ENCODE measurements at regions not wholly inside any gene's neighbourhood (a gene's known extent, or its start where the extent isn't known, plus 50 kb on each side); places are given as distances from the start of the nearest gene placed in this dataset.

DNA sequence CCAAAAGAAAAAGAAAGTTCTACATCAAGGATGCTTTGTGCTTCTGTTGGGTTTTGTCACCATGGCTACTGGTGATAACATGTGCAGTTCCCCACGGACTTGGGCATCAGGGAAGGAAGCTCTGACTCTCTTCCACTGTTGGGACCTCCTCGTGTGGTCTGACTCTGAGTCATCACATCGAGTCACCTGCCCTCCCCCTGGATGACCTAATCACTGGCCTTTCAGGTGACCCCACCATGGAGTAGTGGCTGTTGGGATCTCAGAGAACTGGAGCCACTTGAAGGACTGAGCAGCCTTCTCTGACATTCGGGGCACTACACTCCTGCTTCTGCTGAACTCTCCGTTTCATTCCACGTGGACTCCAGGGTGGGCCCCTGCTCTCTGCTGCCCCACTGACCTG, 60.8 kb upstream of the DOCK1 start:
- no peak for DNase-seq (ENCODE audit: low spot score in 2 of 2)
- no peak overlapping the region for H3K27ac ChIP-seq
- H3K27me3 ChIP-seq: no peaks in the 10 kb centered on the region
- no peak for TF ChIP-seq CTCF (IDR thresholded peaks at IDR 0.05)
- TF ChIP-seq POLR2A (IDR thresholded peaks at IDR 0.05): no peak
- TF ChIP-seq POLR2AphosphoS5 (IDR thresholded peaks at IDR 0.05): no peak
- no peaks in the 10 kb centered on the region for H3K4me1 ChIP-seq
- H3K36me3 ChIP-seq: no peaks in the 10 kb centered on the region
- H3K4me3 ChIP-seq: no peak overlapping the region
- intact Hi-C loops (cut with DNase I; ENCODE audit: low total_unique reads): no loop called here
- no peaks in the 10 kb centered on the region for H3K9me3 ChIP-seq

DNA sequence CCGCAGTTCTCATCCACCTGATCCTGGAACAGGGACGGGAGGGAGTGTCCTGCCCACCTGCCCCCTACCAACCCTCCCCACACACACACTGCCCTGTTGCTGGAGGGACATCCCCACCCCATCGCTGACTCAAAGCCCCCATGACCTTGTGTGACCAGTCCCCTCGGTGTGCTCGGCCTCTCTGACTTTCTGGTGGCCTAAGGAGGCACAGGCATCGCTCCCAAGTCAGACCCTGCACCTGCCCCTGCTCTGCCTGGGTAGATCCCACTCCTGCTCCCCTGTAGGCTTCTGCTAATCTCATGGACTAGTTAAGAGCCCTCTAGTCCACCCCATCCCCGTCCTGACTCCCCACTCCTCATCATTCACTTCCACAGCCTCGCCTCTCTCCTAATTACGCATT, 58.8 kb upstream of the DOCK1 start:
- TF ChIP-seq POLR2AphosphoS5 (IDR thresholded peaks at IDR 0.05): no peak
- TF ChIP-seq POLR2A (IDR thresholded peaks at IDR 0.05): no peak
- no peak for TF ChIP-seq CTCF (IDR thresholded peaks at IDR 0.05)
- DNase-seq (ENCODE audit: low spot score in 2 of 2): no peak
- Histone ChIP-seq H3K9me3 (no peaks in the 10 kb centered on the region), H3K27ac (no peak overlapping the region), H3K27me3 (no peaks in the 10 kb centered on the region), H3K4me1 (no peaks in the 10 kb centered on the region), H3K36me3 (no peaks in the 10 kb centered on the region), H3K4me3 (no peak overlapping the region)
- intact Hi-C loops (cut with DNase I; ENCODE audit: low total_unique reads): no loop called here

- Histone ChIP-seq H3K27ac (no peak overlapping the region), H3K4me1 (no peaks in the 10 kb centered on the region), H3K9me3 (no peaks in the 10 kb centered on the region), H3K4me3 (no peak overlapping the region), H3K27me3 (no peaks in the 10 kb centered on the region), H3K36me3 (no peaks in the 10 kb centered on the region)
- intact Hi-C loops (cut with DNase I; ENCODE audit: low total_unique reads): no loop called here
- no peak for DNase-seq (ENCODE audit: low spot score in 2 of 2)
- no peak for TF ChIP-seq POLR2AphosphoS5 (IDR thresholded peaks at IDR 0.05)
- TF ChIP-seq CTCF (IDR thresholded peaks at IDR 0.05): no peak
- TF ChIP-seq POLR2A (IDR thresholded peaks at IDR 0.05): no peak
Observed at GRCh38 chr10:126846959-126847358, 58.3 kb upstream of the DOCK1 start.

- no peak for DNase-seq (ENCODE audit: low spot score in 2 of 2)
- intact Hi-C loops (cut with DNase I; ENCODE audit: low total_unique reads): no loop called here
- H3K27ac ChIP-seq: no peak overlapping the region
- H3K4me3 ChIP-seq: no peak overlapping the region
- no peaks in the 10 kb centered on the region for H3K4me1 ChIP-seq
- TF ChIP-seq CTCF (IDR thresholded peaks at IDR 0.05): no peak
- TF ChIP-seq POLR2AphosphoS5 (IDR thresholded peaks at IDR 0.05): no peak
- no peak for TF ChIP-seq POLR2A (IDR thresholded peaks at IDR 0.05)
- no peaks in the 10 kb centered on the region for H3K9me3 ChIP-seq
- no peaks in the 10 kb centered on the region for H3K27me3 ChIP-seq
- no peaks in the 10 kb centered on the region for H3K36me3 ChIP-seq
Observed at GRCh38 chr10:126847666-126848065, 57.6 kb upstream of the DOCK1 start.

DNA sequence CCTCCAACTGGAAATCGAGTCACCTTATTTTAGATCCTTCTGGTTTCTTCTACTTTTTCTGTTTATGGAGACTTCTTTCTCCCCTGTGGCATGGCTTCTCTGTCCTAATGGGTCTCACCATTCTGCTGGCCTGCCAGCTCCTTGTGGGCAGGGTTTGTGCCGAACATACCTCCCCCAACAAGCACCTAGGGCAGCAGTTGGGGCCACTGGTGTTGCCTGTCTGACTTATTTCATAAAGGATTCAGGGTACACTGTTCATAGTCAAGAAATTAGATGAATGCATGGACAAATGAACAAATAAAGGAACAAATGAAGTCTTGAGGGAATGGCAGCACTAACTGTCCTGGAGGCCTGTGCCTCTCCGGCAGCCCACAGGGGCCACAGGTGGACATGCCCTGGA, 55.6 kb upstream of the DOCK1 start:
- Histone ChIP-seq H3K4me1 (no peaks in the 10 kb centered on the region), H3K27ac (no peak overlapping the region), H3K4me3 (no peak overlapping the region), H3K36me3 (no peaks in the 10 kb centered on the region), H3K9me3 (no peaks in the 10 kb centered on the region), H3K27me3 (no peaks in the 10 kb centered on the region)
- intact Hi-C loops (cut with DNase I; ENCODE audit: low total_unique reads): no loop called here
- no peak for DNase-seq (ENCODE audit: low spot score in 2 of 2)
- no peak for TF ChIP-seq CTCF (IDR thresholded peaks at IDR 0.05)
- TF ChIP-seq POLR2AphosphoS5 (IDR thresholded peaks at IDR 0.05): no peak
- no peak for TF ChIP-seq POLR2A (IDR thresholded peaks at IDR 0.05)
